Activated CD4-positive, alpha-beta T cell treated with anti-CD3 and anti-CD28 coated beads, Interleukin-2, amount 50 U/mL, for 1 hour (primary cell): ENCODE measurements at regions not wholly inside any gene's neighbourhood (a gene's known extent, or its start where the extent isn't known, plus 50 kb on each side); places are given as distances from the start of the nearest gene placed in this dataset.

Experiments used
- DNase-seq: peaks from one replicate; pipeline ENCODE4 v3.0.0-alpha.2; 2020

GRCh38 chr20:24332956-24333355 lies 136.5 kb upstream of the SYNDIG1 start:
- DNase-seq, result no peak

GRCh38 chr20:24331939-24332338 lies 137.5 kb upstream of the SYNDIG1 start:
- no peak for DNase-seq

- no peak for DNase-seq
Measured at GRCh38 chr20:24328901-24329300, 140.5 kb upstream of the SYNDIG1 start.

- DNase-seq, result no peak
Measured at GRCh38 chr20:24321973-24322372, 147.5 kb upstream of the SYNDIG1 start.

- no peak for DNase-seq
Measured at GRCh38 chr20:24318569-24319352, 150.7 kb upstream of the SYNDIG1 start.

GRCh38 chr20:24317224-24317623 lies 152.2 kb upstream of the SYNDIG1 start:
- no peak for DNase-seq

- DNase-seq, result no peak
Measured at GRCh38 chr20:24316731-24317130, 152.7 kb upstream of the SYNDIG1 start.

GRCh38 chr20:24314053-24314452 lies 155.4 kb upstream of the SYNDIG1 start:
- no peak for DNase-seq

GRCh38 chr20:24309596-24309995 lies 159.8 kb upstream of the SYNDIG1 start:
- DNase-seq, result no peak

- no peak for DNase-seq
Measured at GRCh38 chr20:24305371-24305770, 164.1 kb upstream of the SYNDIG1 start.

- DNase-seq, result no peak
Measured at GRCh38 chr20:24304291-24304690, 165.1 kb upstream of the SYNDIG1 start.

GRCh38 chr20:24303393-24304170 lies 165.8 kb upstream of the SYNDIG1 start:
- no peak for DNase-seq

GRCh38 chr20:24297993-24298392 lies 171.4 kb upstream of the SYNDIG1 start:
- DNase-seq, result no peak

- DNase-seq, result no peak
Measured at GRCh38 chr20:24296477-24297261, 172.8 kb upstream of the SYNDIG1 start.

GRCh38 chr20:24291014-24291413 lies 178.4 kb upstream of the SYNDIG1 start:
- DNase-seq, result no peak

GRCh38 chr20:24289737-24290481 lies 179.5 kb upstream of the SYNDIG1 start:
- DNase-seq, result no peak

GRCh38 chr20:24283186-24283585 lies 186.2 kb upstream of the SYNDIG1 start:
- DNase-seq, result no peak

- DNase-seq, result no peak
Measured at GRCh38 chr20:24277196-24277595, 192.2 kb upstream of the SYNDIG1 start.

GRCh38 chr20:24275946-24276705 lies 193.3 kb upstream of the SYNDIG1 start:
- DNase-seq, result no peak

GRCh38 chr20:24273251-24273650 lies 196.2 kb upstream of the SYNDIG1 start:
- no peak for DNase-seq

- no peak for DNase-seq
Measured at GRCh38 chr20:24261351-24261750, 208.1 kb upstream of the SYNDIG1 start.

GRCh38 chr20:24257171-24257570 lies 212.3 kb upstream of the SYNDIG1 start:
- no peak for DNase-seq
